ENCODE measurements at regions not wholly inside any gene's neighbourhood (a gene's known extent, or its start where the extent isn't known, plus 50 kb on each side); places are given as distances from the start of the nearest gene placed in this dataset.
"Not testable (repeated sequence)": the region's sequence is repeated elsewhere in the genome, so short reads cannot be mapped to it uniquely, and the experiment has no call there.

DNA sequence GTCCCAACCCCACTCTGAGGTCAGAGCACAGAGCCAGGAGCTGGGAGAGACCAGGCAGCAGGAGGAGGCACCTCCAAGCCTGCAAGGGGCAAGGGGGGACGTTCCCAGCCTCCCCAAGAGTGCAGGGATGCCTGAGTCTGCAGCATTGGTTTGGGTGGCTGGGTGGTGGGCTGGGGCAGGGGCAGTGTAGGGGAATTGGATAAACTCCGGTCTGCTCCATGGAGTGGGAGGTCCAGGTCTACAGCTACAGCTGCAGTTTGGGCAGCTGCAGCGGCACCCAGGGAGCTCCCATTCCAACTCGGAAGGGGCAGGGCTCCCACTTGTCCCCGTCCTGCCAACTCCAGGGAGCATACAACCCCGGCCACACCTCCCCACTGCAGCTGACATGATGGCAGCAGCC is 617.5 kb upstream of the SEMA6D start:
- not testable (repeated sequence) for H3K27ac ChIP-seq (ENCODE audit: low read depth, low read length); H3K4me3 ChIP-seq (ENCODE audit: low read depth, low read length); H3K9ac ChIP-seq (ENCODE audit: low read length); H3K4me1 ChIP-seq (ENCODE audit: control insufficient read depth, insufficient read depth, low read length); H3K9me3 ChIP-seq (ENCODE audit: control insufficient read depth, insufficient read depth, low read depth, low read length); H3K27me3 ChIP-seq (ENCODE audit: control insufficient read depth, insufficient read depth, low read length); H3K36me3 ChIP-seq (ENCODE audit: control insufficient read depth, insufficient read depth, low read length)

- H3K36me3 ChIP-seq (ENCODE audit: control insufficient read depth, insufficient read depth, low read length); H3K4me3 ChIP-seq (ENCODE audit: low read depth, low read length); H3K27me3 ChIP-seq (ENCODE audit: control insufficient read depth, insufficient read depth, low read length); H3K4me1 ChIP-seq (ENCODE audit: control insufficient read depth, insufficient read depth, low read length); H3K27ac ChIP-seq (ENCODE audit: low read depth, low read length); H3K9ac ChIP-seq (ENCODE audit: low read length); H3K9me3 ChIP-seq (ENCODE audit: control insufficient read depth, insufficient read depth, low read depth, low read length): not testable (repeated sequence)
Observed at GRCh38 chr15:47108800-47109199, 608.5 kb upstream of the SEMA6D start.

DNA sequence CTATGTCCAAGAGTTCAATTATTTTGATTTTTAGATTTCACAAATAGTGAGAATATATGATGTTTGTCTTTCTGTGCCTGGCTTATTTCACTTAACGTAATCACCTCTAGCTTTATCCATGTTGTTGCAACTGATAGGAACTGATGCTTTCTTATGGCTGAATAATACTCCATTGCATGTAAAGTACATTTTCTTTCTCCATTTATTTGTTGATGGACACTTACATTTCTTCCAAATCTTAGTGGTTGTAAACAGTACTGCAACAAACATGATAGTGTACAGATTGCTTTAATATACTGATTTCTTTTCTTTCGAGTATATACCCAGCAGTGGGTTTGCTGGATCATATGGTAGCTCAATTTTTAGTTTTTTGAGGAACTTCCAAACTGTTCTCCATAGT is 600.6 kb upstream of the SEMA6D start:
- Histone ChIP-seq H3K27ac (ENCODE audit: low read depth, low read length) (no peak overlapping the region), H3K27me3 (ENCODE audit: control insufficient read depth, insufficient read depth, low read length) (no peaks in the 10 kb centered on the region), H3K9ac (ENCODE audit: low read length) (no peak overlapping the region), H3K9me3 (ENCODE audit: control insufficient read depth, insufficient read depth, low read depth, low read length) (0 out of 2 replicates have a peak, but pooled peaks cover 6% of the 10 kb centered on the region), H3K36me3 (ENCODE audit: control insufficient read depth, insufficient read depth, low read length) (no peaks in the 10 kb centered on the region), H3K4me1 (ENCODE audit: control insufficient read depth, insufficient read depth, low read length) (no peaks in the 10 kb centered on the region), H3K4me3 (ENCODE audit: low read depth, low read length) (no peak overlapping the region)

DNA sequence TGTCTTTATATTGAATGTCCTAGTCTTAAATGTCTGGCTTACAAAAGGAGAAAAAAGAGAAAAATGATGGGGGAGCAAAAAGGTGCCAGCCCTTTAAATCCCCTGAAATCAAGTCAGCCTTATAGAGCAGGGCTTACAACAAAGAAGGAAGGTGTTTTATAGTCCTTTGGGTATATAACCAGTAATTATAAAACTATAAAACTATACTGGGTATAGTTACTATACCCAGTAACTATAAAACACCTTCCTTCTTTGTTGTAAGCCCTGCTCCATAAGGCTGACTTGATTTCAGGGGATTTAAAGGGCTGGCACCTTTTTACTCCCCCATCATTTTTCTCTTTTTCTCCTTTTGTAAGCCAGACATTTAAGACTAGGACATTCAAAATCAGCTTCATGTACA is 598.0 kb upstream of the SEMA6D start:
- Histone ChIP-seq H3K4me3 (ENCODE audit: low read depth, low read length) (no peak overlapping the region), H3K36me3 (ENCODE audit: control insufficient read depth, insufficient read depth, low read length) (no peaks in the 10 kb centered on the region), H3K4me1 (ENCODE audit: control insufficient read depth, insufficient read depth, low read length) (no peaks in the 10 kb centered on the region), H3K27me3 (ENCODE audit: control insufficient read depth, insufficient read depth, low read length) (no peaks in the 10 kb centered on the region), H3K9ac (ENCODE audit: low read length) (no peak overlapping the region), H3K9me3 (ENCODE audit: control insufficient read depth, insufficient read depth, low read depth, low read length) (0 out of 2 replicates have a peak, but pooled peaks cover 9% of the 10 kb centered on the region), H3K27ac (ENCODE audit: low read depth, low read length) (no peak overlapping the region)

DNA sequence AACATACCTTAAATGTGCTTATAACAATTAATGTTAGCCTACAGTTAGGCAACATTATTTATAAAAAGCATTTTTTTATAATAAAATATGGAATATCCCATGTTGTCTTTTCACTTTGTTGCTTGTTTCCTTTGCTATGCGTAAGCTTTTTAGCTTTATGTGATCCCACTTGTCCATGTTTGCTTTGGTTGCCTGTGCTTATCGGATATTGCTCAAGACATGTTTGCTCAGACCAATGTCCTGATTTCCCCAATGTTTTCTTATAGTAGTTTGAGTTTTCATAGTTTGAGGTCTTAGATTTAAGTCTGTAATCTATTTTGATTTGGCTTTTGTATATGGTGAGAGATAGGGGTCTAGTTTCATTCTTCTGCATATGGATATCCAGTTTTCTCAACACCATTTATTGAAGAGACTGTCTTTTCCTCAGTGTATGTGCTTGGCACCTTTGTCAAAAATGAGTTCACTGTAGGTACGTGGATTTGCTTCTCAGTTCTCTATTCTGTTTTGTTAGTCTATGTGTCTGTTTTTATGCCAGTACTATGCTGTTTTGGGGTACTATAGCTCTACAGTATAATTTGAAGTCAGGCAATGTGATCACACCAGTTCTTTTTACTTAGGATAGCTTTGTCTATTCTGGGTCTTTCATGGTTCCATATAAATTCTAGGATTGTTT is 592.7 kb upstream of the SEMA6D start:
- Histone ChIP-seq H3K36me3 (ENCODE audit: control insufficient read depth, insufficient read depth, low read length) (no peaks in the 10 kb centered on the region), H3K27ac (ENCODE audit: low read depth, low read length) (no peak overlapping the region), H3K27me3 (ENCODE audit: control insufficient read depth, insufficient read depth, low read length) (no peaks in the 10 kb centered on the region), H3K4me3 (ENCODE audit: low read depth, low read length) (no peak overlapping the region), H3K4me1 (ENCODE audit: control insufficient read depth, insufficient read depth, low read length) (no peaks in the 10 kb centered on the region), H3K9me3 (ENCODE audit: control insufficient read depth, insufficient read depth, low read depth, low read length) (peaks cover 17% of the 10 kb centered on the region; the same call in 1 of the 2 replicates), H3K9ac (ENCODE audit: low read length) (no peak overlapping the region)

DNA sequence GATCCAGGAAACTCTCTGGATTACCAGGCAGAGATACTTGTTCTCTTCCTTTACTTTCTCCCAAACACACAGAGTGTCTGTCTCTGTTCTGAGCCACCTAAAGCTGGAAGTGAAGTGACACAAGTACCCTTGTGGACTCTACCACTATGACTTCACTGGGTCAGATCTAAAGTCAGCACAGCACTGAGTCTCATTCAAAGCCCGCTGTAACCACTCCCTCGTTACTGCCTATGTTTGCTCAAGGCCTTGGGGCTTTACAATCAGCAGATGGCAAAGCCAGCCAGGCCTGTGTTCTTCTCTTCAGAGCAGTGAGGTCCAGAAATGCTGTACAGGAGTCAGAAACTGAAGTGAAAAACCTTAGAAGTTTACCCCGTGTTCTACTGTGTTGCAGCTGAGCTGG is 588.3 kb upstream of the SEMA6D start:
- peaks cover 19% of the 10 kb centered on the region for H3K9me3 ChIP-seq (ENCODE audit: control insufficient read depth, insufficient read depth, low read depth, low read length)
- no peak overlapping the region for H3K27ac ChIP-seq (ENCODE audit: low read depth, low read length)
- H3K27me3 ChIP-seq (ENCODE audit: control insufficient read depth, insufficient read depth, low read length): no peaks in the 10 kb centered on the region
- H3K4me3 ChIP-seq (ENCODE audit: low read depth, low read length): no peak overlapping the region
- no peaks in the 10 kb centered on the region for H3K4me1 ChIP-seq (ENCODE audit: control insufficient read depth, insufficient read depth, low read length)
- H3K36me3 ChIP-seq (ENCODE audit: control insufficient read depth, insufficient read depth, low read length): no peaks in the 10 kb centered on the region
- no peak overlapping the region for H3K9ac ChIP-seq (ENCODE audit: low read length)

- not testable (repeated sequence) for H3K36me3 ChIP-seq (ENCODE audit: control insufficient read depth, insufficient read depth, low read length); H3K9ac ChIP-seq (ENCODE audit: low read length); H3K27me3 ChIP-seq (ENCODE audit: control insufficient read depth, insufficient read depth, low read length); H3K4me1 ChIP-seq (ENCODE audit: control insufficient read depth, insufficient read depth, low read length); H3K27ac ChIP-seq (ENCODE audit: low read depth, low read length); H3K4me3 ChIP-seq (ENCODE audit: low read depth, low read length)
- peaks cover 19% of the 10 kb centered on the region for H3K9me3 ChIP-seq (ENCODE audit: control insufficient read depth, insufficient read depth, low read depth, low read length)
Observed at GRCh38 chr15:47131450-47131849, 585.9 kb upstream of the SEMA6D start.

DNA sequence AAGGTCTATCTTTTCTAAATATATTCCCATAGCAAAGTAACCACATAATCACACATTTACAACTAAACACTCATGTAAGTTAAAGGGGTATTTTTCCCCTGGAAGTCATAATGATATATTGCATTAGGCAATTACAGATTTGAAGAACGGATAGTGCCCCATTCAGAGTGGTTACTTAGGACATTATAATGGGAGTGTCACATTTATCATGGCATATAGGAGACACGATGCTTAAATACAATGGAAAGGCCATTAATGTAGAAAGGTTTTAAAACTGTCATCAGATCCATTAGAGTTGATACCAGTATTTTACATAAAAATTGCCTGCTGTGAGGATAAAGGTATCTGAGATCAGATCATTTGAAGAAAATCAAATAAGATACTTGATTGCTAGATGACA is 582.0 kb upstream of the SEMA6D start:
- Histone ChIP-seq H3K9me3 (ENCODE audit: control insufficient read depth, insufficient read depth, low read depth, low read length) (peaks cover 7% of the 10 kb centered on the region; the same call in 1 of the 2 replicates), H3K36me3 (ENCODE audit: control insufficient read depth, insufficient read depth, low read length) (no peaks in the 10 kb centered on the region), H3K9ac (ENCODE audit: low read length) (no peak overlapping the region), H3K4me1 (ENCODE audit: control insufficient read depth, insufficient read depth, low read length) (no peaks in the 10 kb centered on the region), H3K4me3 (ENCODE audit: low read depth, low read length) (no peak overlapping the region), H3K27me3 (ENCODE audit: control insufficient read depth, insufficient read depth, low read length) (no peaks in the 10 kb centered on the region), H3K27ac (ENCODE audit: low read depth, low read length) (no peak overlapping the region)

- H3K36me3 ChIP-seq (ENCODE audit: control insufficient read depth, insufficient read depth, low read length): no peaks in the 10 kb centered on the region
- no peak overlapping the region for H3K27ac ChIP-seq (ENCODE audit: low read depth, low read length)
- H3K9me3 ChIP-seq (ENCODE audit: control insufficient read depth, insufficient read depth, low read depth, low read length): no peaks in the 10 kb centered on the region
- no peak overlapping the region for H3K4me3 ChIP-seq (ENCODE audit: low read depth, low read length)
- H3K4me1 ChIP-seq (ENCODE audit: control insufficient read depth, insufficient read depth, low read length): no peaks in the 10 kb centered on the region
- no peaks in the 10 kb centered on the region for H3K27me3 ChIP-seq (ENCODE audit: control insufficient read depth, insufficient read depth, low read length)
- H3K9ac ChIP-seq (ENCODE audit: low read length): no peak overlapping the region
Observed at GRCh38 chr15:47136236-47136635, 581.1 kb upstream of the SEMA6D start.

DNA sequence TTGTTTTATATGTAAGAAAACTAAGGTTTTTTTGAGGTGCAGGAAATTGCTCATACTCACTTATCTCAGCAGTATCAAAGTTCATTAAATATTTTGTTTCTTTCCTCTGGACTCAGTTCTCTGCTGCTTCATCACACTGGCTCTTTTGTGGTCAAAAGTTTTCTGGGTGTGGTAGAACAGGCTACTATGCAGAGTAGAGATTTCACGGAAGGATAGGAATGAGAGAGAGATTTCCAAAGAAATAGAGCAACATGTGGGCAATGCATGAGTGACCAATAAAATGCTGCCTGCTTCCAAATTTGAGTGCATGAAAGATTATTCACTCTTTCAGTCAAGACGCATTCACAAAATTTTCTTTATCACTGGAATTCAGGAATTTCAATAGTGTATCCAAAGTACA is 577.3 kb upstream of the SEMA6D start:
- H3K27ac ChIP-seq (ENCODE audit: low read depth, low read length): no peak overlapping the region
- no peak overlapping the region for H3K9ac ChIP-seq (ENCODE audit: low read length)
- H3K9me3 ChIP-seq (ENCODE audit: control insufficient read depth, insufficient read depth, low read depth, low read length): no peaks in the 10 kb centered on the region
- no peaks in the 10 kb centered on the region for H3K4me1 ChIP-seq (ENCODE audit: control insufficient read depth, insufficient read depth, low read length)
- H3K4me3 ChIP-seq (ENCODE audit: low read depth, low read length): no peak overlapping the region
- H3K27me3 ChIP-seq (ENCODE audit: control insufficient read depth, insufficient read depth, low read length): no peaks in the 10 kb centered on the region
- no peaks in the 10 kb centered on the region for H3K36me3 ChIP-seq (ENCODE audit: control insufficient read depth, insufficient read depth, low read length)

- Histone ChIP-seq H3K27ac (ENCODE audit: low read depth, low read length) (no peak overlapping the region), H3K9me3 (ENCODE audit: control insufficient read depth, insufficient read depth, low read depth, low read length) (no peaks in the 10 kb centered on the region), H3K4me3 (ENCODE audit: low read depth, low read length) (no peak overlapping the region), H3K36me3 (ENCODE audit: control insufficient read depth, insufficient read depth, low read length) (no peaks in the 10 kb centered on the region), H3K4me1 (ENCODE audit: control insufficient read depth, insufficient read depth, low read length) (no peaks in the 10 kb centered on the region), H3K27me3 (ENCODE audit: control insufficient read depth, insufficient read depth, low read length) (no peaks in the 10 kb centered on the region), H3K9ac (ENCODE audit: low read length) (no peak overlapping the region)
Observed at GRCh38 chr15:47157827-47158226, 559.5 kb upstream of the SEMA6D start.

GRCh38 chr15:47158573-47158972 is 558.7 kb upstream of the SEMA6D start:
- Histone ChIP-seq H3K9me3 (ENCODE audit: control insufficient read depth, insufficient read depth, low read depth, low read length) (no peaks in the 10 kb centered on the region), H3K27me3 (ENCODE audit: control insufficient read depth, insufficient read depth, low read length) (no peaks in the 10 kb centered on the region), H3K9ac (ENCODE audit: low read length) (no peak overlapping the region), H3K4me1 (ENCODE audit: control insufficient read depth, insufficient read depth, low read length) (no peaks in the 10 kb centered on the region), H3K4me3 (ENCODE audit: low read depth, low read length) (no peak overlapping the region), H3K36me3 (ENCODE audit: control insufficient read depth, insufficient read depth, low read length) (no peaks in the 10 kb centered on the region), H3K27ac (ENCODE audit: low read depth, low read length) (no peak overlapping the region)

All from HUES6 (cell line).